CD4-positive, alpha-beta T cell (primary cell): ENCODE measurements at regions not wholly inside any gene's neighbourhood (a gene's known extent, or its start where the extent isn't known, plus 50 kb on each side); places are given as distances from the start of the nearest gene placed in this dataset.

Experiments used
- ATAC-seq: fragments of 200-7000 bp; cut with Tn5 transposase; one replicate; pipeline ENCODE4 v1.10.0; 2022; ENCODE audit warnings: mild to moderate bottlenecking; ENCODE audit not compliant: poor library complexity
- CTCF ChIA-PET: fragments of 350-600 bp; sonication (Branson Sonifier 250); formaldehyde crosslinking; loops from one replicate; lab custom pipeline; 2021; ENCODE audit warnings: antibody characterized with exemption, inconsistent platforms; lab: Charles Lee
- POLR2A ChIA-PET: fragments of 350-600 bp; sonication (Branson Sonifier 250); formaldehyde crosslinking; loops from one replicate; lab custom pipeline; 2021; ENCODE audit warnings: antibody characterized with exemption, inconsistent platforms; lab: Charles Lee
- DNase-seq, 14 experiments: peaks; one replicate each; pipeline ENCODE4 v3.0.0-alpha.2; 2013 to 2020; ENCODE audit warnings: mixed read lengths in 2 of 14
- H3K27ac ChIP-seq, 2 donors: one replicate each; pipeline versions ENCODE4 v1.5.1 to v1.7.0; 2013; ENCODE audit warnings: low read length in 2 of 2, low read depth in 1 of 2, mild to moderate bottlenecking in 1 of 2
- H3K27me3 ChIP-seq, 2 experiments: 1 replicate in 1 of 2; 2 replicates in 1 of 2; pipeline versions ENCODE4 v1.6.1 to v1.7.0; 2013; ENCODE audit warnings: low read length in 2 of 2, control low read depth in 1 of 2, mild to moderate bottlenecking in 1 of 2, moderate library complexity in 1 of 2; ENCODE audit not compliant: insufficient read depth in 2 of 2, control insufficient read depth in 1 of 2
- H3K36me3 ChIP-seq: one replicate; pipeline ENCODE4 v1.6.1; 2013; ENCODE audit warnings: low read length, control low read depth; ENCODE audit not compliant: insufficient read depth
- H3K4me1 ChIP-seq: one replicate; pipeline ENCODE4 v1.6.1; 2013; ENCODE audit warnings: low read length, control low read depth; ENCODE audit not compliant: insufficient read depth
- H3K4me3 ChIP-seq: one replicate; pipeline ENCODE4 v1.5.1; 2013; ENCODE audit warnings: mild to moderate bottlenecking, low read length, moderate library complexity
- H3K9me3 ChIP-seq, 2 experiments: 1 replicate in 1 of 2; 2 replicates in 1 of 2; pipeline versions ENCODE4 v1.6.1 to v1.7.0; 2013; ENCODE audit warnings: low read length in 2 of 2, mild to moderate bottlenecking in 2 of 2, control low read depth in 1 of 2, moderate library complexity in 1 of 2; ENCODE audit not compliant: control insufficient read depth in 1 of 2, insufficient read depth in 1 of 2
- H3K27ac Mint-ChIP-seq: one replicate; pipeline ENCODE4 v1.8.0; 2020; ENCODE audit warnings: mixed read lengths
- H3K27me3 Mint-ChIP-seq: one replicate; pipeline ENCODE4 v1.8.0; 2021; ENCODE audit warnings: mixed read lengths
- H3K36me3 Mint-ChIP-seq: one replicate; pipeline ENCODE4 v1.8.0; 2021; ENCODE audit warnings: low read depth, mixed read lengths
- H3K4me1 Mint-ChIP-seq: one replicate; pipeline ENCODE4 v1.8.0; 2021; ENCODE audit warnings: low read depth, mixed read lengths
- H3K4me3 Mint-ChIP-seq: one replicate; pipeline ENCODE4 v1.8.0; 2020; ENCODE audit warnings: mild to moderate bottlenecking, mixed read lengths
- H3K9me3 Mint-ChIP-seq: one replicate; pipeline ENCODE4 v1.8.0; 2020; ENCODE audit warnings: mixed read lengths
- intact Hi-C, 2 experiments: fragments of 100-400 bp; cut with DNase I in 1 of 2; cut with micrococcal nuclease in 1 of 2; formaldehyde crosslinking; loops; one replicate each; pipeline versions ENCODE4 v1.15.1 to v1.9.0; 2023 to 2025; cut with DNase I, micrococcal nuclease
- TF ChIP-seq, protein P1 (sequence below): fragments of 200-600 bp; IDR thresholded peaks from one replicate; pipeline ENCODE4 v1.8.0; 2022; ENCODE audit warnings: antibody characterized with exemption, mild to moderate bottlenecking

DNA sequence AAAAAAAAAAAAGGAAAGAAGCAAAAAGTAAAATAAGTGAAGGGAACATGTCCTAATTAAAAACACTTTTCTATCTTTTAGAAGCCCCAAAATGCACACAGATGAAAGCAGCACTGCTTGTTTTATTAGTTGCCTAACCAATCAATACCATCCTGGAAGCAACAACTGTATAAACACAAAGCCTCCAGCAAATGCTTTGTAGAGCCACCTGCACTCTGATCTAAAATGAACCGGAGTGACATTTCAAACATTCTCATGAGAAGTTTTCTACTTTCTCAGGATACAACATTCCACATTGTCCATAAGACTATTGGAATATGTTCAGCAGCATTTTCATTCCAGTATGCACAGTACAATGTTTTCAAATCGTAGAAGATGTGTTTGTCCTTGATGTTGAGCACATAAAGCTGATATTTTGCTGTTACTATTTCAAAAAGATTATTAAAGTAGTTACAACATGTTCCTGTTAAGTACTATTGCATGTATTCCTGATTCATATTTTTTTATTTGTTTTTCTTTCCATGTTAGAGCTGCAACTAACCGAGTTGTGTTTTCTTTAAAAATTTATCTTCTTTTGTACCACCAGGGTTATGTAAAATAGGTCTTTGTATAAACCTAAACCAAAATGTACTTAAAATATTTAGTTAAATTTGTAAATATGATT, 50.3 kb upstream of the PLSCR5 start:
- TF ChIP-seq, protein P1, sequence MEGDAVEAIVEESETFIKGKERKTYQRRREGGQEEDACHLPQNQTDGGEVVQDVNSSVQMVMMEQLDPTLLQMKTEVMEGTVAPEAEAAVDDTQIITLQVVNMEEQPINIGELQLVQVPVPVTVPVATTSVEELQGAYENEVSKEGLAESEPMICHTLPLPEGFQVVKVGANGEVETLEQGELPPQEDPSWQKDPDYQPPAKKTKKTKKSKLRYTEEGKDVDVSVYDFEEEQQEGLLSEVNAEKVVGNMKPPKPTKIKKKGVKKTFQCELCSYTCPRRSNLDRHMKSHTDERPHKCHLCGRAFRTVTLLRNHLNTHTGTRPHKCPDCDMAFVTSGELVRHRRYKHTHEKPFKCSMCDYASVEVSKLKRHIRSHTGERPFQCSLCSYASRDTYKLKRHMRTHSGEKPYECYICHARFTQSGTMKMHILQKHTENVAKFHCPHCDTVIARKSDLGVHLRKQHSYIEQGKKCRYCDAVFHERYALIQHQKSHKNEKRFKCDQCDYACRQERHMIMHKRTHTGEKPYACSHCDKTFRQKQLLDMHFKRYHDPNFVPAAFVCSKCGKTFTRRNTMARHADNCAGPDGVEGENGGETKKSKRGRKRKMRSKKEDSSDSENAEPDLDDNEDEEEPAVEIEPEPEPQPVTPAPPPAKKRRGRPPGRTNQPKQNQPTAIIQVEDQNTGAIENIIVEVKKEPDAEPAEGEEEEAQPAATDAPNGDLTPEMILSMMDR, result no peak
- Mint-ChIP-seq H3K27me3 (peaks cover 4% of the 10 kb centered on the region), H3K4me3 (no peak overlapping the region), H3K9me3 (no peaks in the 10 kb centered on the region), H3K4me1 (no peaks in the 10 kb centered on the region), H3K27ac (no peak overlapping the region), H3K36me3 (no peaks in the 10 kb centered on the region)
- DNase-seq (no peak), ATAC-seq (no peak)
- Histone ChIP-seq H3K4me3 (no peak overlapping the region), H3K36me3 (no peaks in the 10 kb centered on the region), H3K4me1 (no peaks in the 10 kb centered on the region), H3K27me3 (no peaks in the 10 kb centered on the region), H3K9me3 (peaks cover 8 to 10% of the 10 kb centered on the region in 2 experiments), H3K27ac (no peak overlapping the region)
- intact Hi-C loops, result no loop called here
- ChIA-PET CTCF (no interaction called here), POLR2A (no interaction called here)
